Spleen (tissue), 11 donors: ENCODE measurements at regions not wholly inside any gene's neighbourhood (a gene's known extent, or its start where the extent isn't known, plus 50 kb on each side); places are given as distances from the start of the nearest gene placed in this dataset.

Experiments used
- DNase-seq: peaks from one replicate; pipeline ENCODE4 v3.0.0-alpha.2; 2020
- H3K27ac ChIP-seq, 8 donors: fragments of 200-600 bp; sonication (generic) in 7 of 8; 1 replicate in 4 of 8; 2 replicates in 4 of 8; pipeline versions ENCODE4 v1.5.0 to v1.8.0; 2016 to 2021; ENCODE audit warnings: inconsistent platforms in 4 of 8, mild to moderate bottlenecking in 4 of 8, moderate library complexity in 1 of 8
- H3K27me3 ChIP-seq, 7 donors: fragments of 200-600 bp; sonication (generic) in 6 of 7; replicated peaks in 1 of 7; 1 replicate in 4 of 7; 2 replicates in 3 of 7; pipeline versions ENCODE4 v1.5.0 to v1.8.0; 2016 to 2021; ENCODE audit warnings: inconsistent platforms in 3 of 7, mild to moderate bottlenecking in 1 of 7
- H3K36me3 ChIP-seq, 6 donors: fragments of 200-600 bp; sonication (generic) in 5 of 6; 1 replicate in 4 of 6; 2 replicates in 2 of 6; pipeline versions ENCODE4 v1.5.0 to v1.8.0; 2016 to 2021; ENCODE audit warnings: inconsistent platforms in 2 of 6
- H3K4me1 ChIP-seq, 6 donors: fragments of 200-600 bp; sonication (generic) in 5 of 6; 1 replicate in 3 of 6; 2 replicates in 3 of 6; pipeline versions ENCODE4 v1.5.0 to v1.8.0; 2016 to 2021; ENCODE audit warnings: inconsistent platforms in 3 of 6
- H3K4me3 ChIP-seq, 8 donors: fragments of 200-600 bp; sonication (generic) in 7 of 8; 1 replicate in 4 of 8; 2 replicates in 4 of 8; pipeline versions ENCODE4 v1.5.0 to v1.8.0; 2016 to 2021; ENCODE audit warnings: inconsistent platforms in 4 of 8, mild to moderate bottlenecking in 4 of 8, moderate library complexity in 2 of 8
- H3K9me3 ChIP-seq, 8 donors: fragments of 200-600 bp; sonication (generic) in 7 of 8; 1 replicate in 4 of 8; 2 replicates in 4 of 8; pipeline versions ENCODE4 v1.5.0 to v1.8.0; 2016 to 2021; ENCODE audit warnings: inconsistent platforms in 4 of 8
- POLR2A ChIP-seq, 3 donors: fragments of 450-650 bp; IDR thresholded peaks; one replicate each; pipeline ENCODE4 v1.5.1; 2017; ENCODE audit warnings: antibody characterized with exemption in 3 of 3, mild to moderate bottlenecking in 1 of 3
- POLR2AphosphoS5 ChIP-seq, 3 donors: sonication (generic); formaldehyde crosslinking; IDR thresholded peaks; one replicate each; pipeline ENCODE4 v1.5.1; 2017; ENCODE audit warnings: antibody characterized with exemption in 3 of 3
- WGBS, 5 donors: extraction: QIAGEN DNeasy Blood & Tissue Kit in 3 of 5; methylation state at CpG; one replicate each; pipeline versions ENCODE4 v1.1.5 to v1.1.7; 2013 to 2018; 5-methylcytosine and 5-hydroxymethylcytosine counted together
- intact Hi-C: fragments of 100-400 bp; cut with DNase I; formaldehyde crosslinking; loops from one replicate; pipeline ENCODE4 v1.15.0; 2023; ENCODE audit warnings: low total_unique reads
- TF ChIP-seq, protein P1 (sequence below), 11 experiments: fragments of 200-600 bp in 7 of 11; fragments of 450-650 bp in 4 of 11; sonication (generic) in 4 of 11; IDR thresholded peaks in 8 of 11; conservative IDR thresholded peaks in 3 of 11; 1 replicate in 7 of 11; 2 replicates in 4 of 11; pipeline versions ENCODE4 v1.4.0 to v1.8.0; 2016 to 2021; ENCODE audit warnings: antibody characterized with exemption in 11 of 11, inconsistent platforms in 4 of 11, mild to moderate bottlenecking in 1 of 11
- donor health status: healthy with polysubstance abuse.
- donor health status: DM: no; HTN: no; CAD: no; lungs with moderate emphysema.
- donor health status: DM: no; HTN: no; CAD: no.
- donor health status: Bipolar disorder and iron deficiency.
- donor health status: healthy.
- donor health status: DM: no; HTN: no; CAD: no.
- donor health status: DM: yes; HTN: yes; CAD: no.

DNA sequence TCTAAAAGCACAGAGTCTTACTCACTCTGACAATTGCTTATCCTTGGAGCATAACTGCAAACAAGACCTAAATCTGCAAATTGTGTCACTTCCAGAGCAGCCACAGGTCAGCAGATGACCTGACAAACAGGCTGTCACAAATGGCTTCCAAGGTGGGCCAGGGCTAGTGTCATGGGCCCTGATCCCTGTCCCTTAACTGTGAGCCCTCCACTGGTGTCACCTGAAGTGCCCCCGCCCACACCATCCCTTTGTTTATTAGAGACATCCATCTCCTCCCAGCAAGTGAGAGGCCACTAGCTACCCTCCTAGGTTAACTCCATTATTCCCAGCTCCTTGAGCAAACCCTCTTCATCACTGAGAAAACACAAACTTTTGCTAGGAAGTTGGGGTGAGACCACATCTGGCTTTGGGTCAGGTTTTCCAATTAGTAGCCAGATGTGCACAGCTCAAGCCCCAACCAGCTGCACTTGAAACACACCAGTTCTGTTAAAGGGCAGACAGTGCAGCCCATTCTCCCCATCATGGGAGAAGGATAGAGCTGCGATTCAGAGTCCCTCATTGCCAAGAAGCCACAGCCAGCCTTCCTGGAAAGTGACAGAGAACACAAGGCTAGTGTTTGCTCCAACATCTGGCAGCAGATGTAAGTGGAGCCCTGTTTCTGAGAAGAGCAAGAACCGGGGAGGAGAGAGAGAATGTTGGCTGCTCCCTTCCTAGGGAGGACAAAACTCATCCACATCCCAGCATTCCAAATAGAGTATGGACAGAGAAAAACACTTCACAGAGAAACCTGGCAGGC, 75.7 kb upstream of the NANOS1 start:
- Histone ChIP-seq H3K4me1 (peaks cover 0 to 2% (median 0%) of the 10 kb centered on the region in 6 donors), H3K4me3 (no peak overlapping the region), H3K27ac (no peak overlapping the region), H3K27me3 (no peaks in the 10 kb centered on the region), H3K9me3 (no peaks in the 10 kb centered on the region), H3K36me3 (no peaks in the 10 kb centered on the region)
- intact Hi-C loops: no loop called here
- no peak for DNase-seq
- WGBS, 5 donors: 66 to 89% (median 80%) methylated on average over 3 of the region's 3 CpGs
- no peak for TF ChIP-seq POLR2AphosphoS5 (IDR thresholded peaks at IDR 0.05)
- TF ChIP-seq, protein P1, sequence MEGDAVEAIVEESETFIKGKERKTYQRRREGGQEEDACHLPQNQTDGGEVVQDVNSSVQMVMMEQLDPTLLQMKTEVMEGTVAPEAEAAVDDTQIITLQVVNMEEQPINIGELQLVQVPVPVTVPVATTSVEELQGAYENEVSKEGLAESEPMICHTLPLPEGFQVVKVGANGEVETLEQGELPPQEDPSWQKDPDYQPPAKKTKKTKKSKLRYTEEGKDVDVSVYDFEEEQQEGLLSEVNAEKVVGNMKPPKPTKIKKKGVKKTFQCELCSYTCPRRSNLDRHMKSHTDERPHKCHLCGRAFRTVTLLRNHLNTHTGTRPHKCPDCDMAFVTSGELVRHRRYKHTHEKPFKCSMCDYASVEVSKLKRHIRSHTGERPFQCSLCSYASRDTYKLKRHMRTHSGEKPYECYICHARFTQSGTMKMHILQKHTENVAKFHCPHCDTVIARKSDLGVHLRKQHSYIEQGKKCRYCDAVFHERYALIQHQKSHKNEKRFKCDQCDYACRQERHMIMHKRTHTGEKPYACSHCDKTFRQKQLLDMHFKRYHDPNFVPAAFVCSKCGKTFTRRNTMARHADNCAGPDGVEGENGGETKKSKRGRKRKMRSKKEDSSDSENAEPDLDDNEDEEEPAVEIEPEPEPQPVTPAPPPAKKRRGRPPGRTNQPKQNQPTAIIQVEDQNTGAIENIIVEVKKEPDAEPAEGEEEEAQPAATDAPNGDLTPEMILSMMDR (IDR thresholded peaks at IDR 0.05 in 8 of 11, conservative IDR thresholded peaks at IDR 0.05 in 3 of 11): no peak
- no peak for TF ChIP-seq POLR2A (IDR thresholded peaks at IDR 0.05)

DNA sequence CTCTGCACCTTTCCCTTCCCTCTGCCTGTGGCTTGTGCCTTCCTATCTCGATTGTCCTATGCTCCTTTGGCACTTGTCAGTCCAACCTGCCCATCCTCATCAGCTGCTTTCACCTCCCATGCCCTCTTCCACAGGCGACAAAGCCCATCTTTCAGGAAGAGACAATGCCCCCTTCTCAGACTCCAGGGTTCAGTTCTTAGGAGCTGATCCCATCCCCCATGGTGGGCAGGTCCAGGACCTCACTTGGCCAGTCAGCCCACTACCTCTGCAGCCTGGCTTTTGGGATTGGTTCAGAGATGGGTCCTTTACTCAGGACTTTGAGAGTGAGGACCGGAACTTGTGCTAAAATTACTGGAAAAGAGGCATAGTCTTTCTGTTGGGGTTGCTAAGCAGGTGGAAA, 74.0 kb upstream of the NANOS1 start:
- TF ChIP-seq POLR2A (IDR thresholded peaks at IDR 0.05): no peak
- no peak for TF ChIP-seq POLR2AphosphoS5 (IDR thresholded peaks at IDR 0.05)
- TF ChIP-seq, protein P1 (IDR thresholded peaks at IDR 0.05 in 8 of 11, conservative IDR thresholded peaks at IDR 0.05 in 3 of 11): no peak
- Histone ChIP-seq H3K27ac (no peak overlapping the region), H3K9me3 (no peaks in the 10 kb centered on the region), H3K4me3 (no peak overlapping the region), H3K27me3 (no peaks in the 10 kb centered on the region), H3K36me3 (no peaks in the 10 kb centered on the region), H3K4me1 (peaks cover 0 to 5% (median 0%) of the 10 kb centered on the region in 6 donors)
- intact Hi-C loops: no loop called here
- no peak for DNase-seq
- 61 to 85% (median 68%) methylated on average over 3 of the region's 3 CpGs for WGBS, 5 donors

DNA sequence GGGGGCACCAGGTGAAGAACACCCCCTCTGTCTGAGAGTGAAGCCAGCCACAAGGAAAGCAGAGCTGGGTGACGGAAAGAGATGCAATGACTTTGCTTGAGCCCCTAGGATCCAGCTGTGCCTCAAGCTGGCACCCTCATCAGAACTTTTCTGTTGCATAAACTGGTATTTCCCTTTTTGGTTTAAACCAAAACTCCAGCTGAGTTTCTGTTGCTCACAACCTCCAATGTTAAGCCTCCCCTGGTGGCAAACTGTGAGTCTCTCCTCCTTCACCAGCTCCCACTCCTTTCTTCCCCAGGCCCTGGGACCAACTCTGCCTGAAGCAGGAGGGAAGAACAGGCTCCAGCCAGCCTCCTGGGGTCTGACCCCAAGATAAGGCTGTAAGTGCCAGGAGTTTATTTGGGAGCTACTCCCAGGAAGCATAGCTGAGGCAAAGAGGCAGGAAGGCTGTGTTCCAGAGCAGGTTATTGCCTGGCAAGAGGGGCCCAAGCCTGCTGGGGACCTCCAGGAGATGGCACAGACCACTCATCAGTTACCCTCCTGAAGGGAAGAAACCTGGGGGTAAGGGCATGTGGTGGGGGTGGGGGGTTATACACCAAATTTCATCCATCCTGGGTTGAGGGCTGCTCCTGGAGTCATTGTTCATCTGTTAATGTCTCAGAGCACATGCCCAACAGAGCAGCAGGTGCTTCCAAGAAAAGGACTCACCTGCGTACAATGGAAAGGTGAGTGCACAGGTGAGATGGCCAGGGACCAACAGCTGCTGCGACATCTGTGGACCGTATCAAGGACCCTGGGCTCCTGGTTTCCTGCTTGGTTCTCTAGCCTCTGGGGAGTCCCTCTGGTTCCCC, 73.3 kb upstream of the NANOS1 start:
- WGBS, 5 donors: 77 to 96% (median 86%) methylated on average over 4 of the region's 4 CpGs
- H3K27ac ChIP-seq: no peak overlapping the region
- intact Hi-C loops: no loop called here

More for the DNA sequence above, 73.3 kb upstream of the NANOS1 start:
- DNase-seq: no peak
- H3K4me1 ChIP-seq: peaks cover 0 to 5% (median 0%) of the 10 kb centered on the region in 6 donors
- no peaks in the 10 kb centered on the region for H3K36me3 ChIP-seq
- TF ChIP-seq POLR2AphosphoS5 (IDR thresholded peaks at IDR 0.05) (no peak), POLR2A (IDR thresholded peaks at IDR 0.05) (no peak)
- TF ChIP-seq, protein P1 (IDR thresholded peaks at IDR 0.05 in 8 of 11, conservative IDR thresholded peaks at IDR 0.05 in 3 of 11): no peak
- H3K9me3 ChIP-seq: no peaks in the 10 kb centered on the region
- H3K4me3 ChIP-seq: no peak overlapping the region
- H3K27me3 ChIP-seq: no peaks in the 10 kb centered on the region
